Hepatocyte (in vitro differentiated cells): ENCODE measurements at regions not wholly inside any gene's neighbourhood (a gene's known extent, or its start where the extent isn't known, plus 50 kb on each side); places are given as distances from the start of the nearest gene placed in this dataset.

ENCODE experiments used
- EZH2 ChIP-seq: fragments of 200-600 bp; sonication (generic); IDR thresholded peaks from 2 replicates; pipeline ENCODE4 v1.6.1; 2016; ENCODE audit warnings: antibody characterized with exemption, mild to moderate bottlenecking, borderline replicate concordance
- EZH2phosphoT487 ChIP-seq: fragments of 200-600 bp; sonication (generic); IDR thresholded peaks from one replicate; pipeline ENCODE4 v1.6.1; 2018; ENCODE audit warnings: antibody characterized with exemption, mild to moderate bottlenecking, low read depth, moderate library complexity; ENCODE audit not compliant: unreplicated experiment, severe bottlenecking
- TF ChIP-seq, protein P1 (sequence below): fragments of 200-600 bp; sonication (generic); IDR thresholded peaks from 2 replicates; pipeline ENCODE4 v1.5.1; 2016; ENCODE audit warnings: antibody characterized with exemption, mild to moderate bottlenecking; ENCODE audit not compliant: poor library complexity

DNA sequence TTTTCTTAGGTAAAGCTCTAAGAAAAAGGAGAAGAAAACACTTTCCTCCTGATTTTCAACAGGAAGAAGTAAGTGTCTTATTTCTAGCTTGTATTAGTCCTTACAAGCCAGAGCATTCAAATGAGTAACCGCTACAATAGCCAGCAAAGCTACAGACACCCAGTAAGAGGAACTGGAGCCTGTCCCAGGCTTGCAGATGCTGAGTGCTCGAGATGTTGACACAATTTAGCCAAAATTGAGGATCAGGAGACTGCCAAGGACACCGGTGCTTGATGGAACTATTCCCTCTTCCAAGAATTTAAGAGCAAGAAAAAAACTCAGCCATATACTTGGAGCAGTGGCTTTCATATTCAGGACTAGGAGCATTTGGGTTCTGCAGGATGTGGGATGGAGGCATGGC is 149.3 kb upstream of the DPP6 start:
- TF ChIP-seq, protein P1, sequence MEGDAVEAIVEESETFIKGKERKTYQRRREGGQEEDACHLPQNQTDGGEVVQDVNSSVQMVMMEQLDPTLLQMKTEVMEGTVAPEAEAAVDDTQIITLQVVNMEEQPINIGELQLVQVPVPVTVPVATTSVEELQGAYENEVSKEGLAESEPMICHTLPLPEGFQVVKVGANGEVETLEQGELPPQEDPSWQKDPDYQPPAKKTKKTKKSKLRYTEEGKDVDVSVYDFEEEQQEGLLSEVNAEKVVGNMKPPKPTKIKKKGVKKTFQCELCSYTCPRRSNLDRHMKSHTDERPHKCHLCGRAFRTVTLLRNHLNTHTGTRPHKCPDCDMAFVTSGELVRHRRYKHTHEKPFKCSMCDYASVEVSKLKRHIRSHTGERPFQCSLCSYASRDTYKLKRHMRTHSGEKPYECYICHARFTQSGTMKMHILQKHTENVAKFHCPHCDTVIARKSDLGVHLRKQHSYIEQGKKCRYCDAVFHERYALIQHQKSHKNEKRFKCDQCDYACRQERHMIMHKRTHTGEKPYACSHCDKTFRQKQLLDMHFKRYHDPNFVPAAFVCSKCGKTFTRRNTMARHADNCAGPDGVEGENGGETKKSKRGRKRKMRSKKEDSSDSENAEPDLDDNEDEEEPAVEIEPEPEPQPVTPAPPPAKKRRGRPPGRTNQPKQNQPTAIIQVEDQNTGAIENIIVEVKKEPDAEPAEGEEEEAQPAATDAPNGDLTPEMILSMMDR: no peak
- TF ChIP-seq EZH2phosphoT487: no peak
- TF ChIP-seq EZH2: no peak
